ENCODE measurements at regions not wholly inside any gene's neighbourhood (a gene's known extent, or its start where the extent isn't known, plus 50 kb on each side); places are given as distances from the start of the nearest gene placed in this dataset.

DNA sequence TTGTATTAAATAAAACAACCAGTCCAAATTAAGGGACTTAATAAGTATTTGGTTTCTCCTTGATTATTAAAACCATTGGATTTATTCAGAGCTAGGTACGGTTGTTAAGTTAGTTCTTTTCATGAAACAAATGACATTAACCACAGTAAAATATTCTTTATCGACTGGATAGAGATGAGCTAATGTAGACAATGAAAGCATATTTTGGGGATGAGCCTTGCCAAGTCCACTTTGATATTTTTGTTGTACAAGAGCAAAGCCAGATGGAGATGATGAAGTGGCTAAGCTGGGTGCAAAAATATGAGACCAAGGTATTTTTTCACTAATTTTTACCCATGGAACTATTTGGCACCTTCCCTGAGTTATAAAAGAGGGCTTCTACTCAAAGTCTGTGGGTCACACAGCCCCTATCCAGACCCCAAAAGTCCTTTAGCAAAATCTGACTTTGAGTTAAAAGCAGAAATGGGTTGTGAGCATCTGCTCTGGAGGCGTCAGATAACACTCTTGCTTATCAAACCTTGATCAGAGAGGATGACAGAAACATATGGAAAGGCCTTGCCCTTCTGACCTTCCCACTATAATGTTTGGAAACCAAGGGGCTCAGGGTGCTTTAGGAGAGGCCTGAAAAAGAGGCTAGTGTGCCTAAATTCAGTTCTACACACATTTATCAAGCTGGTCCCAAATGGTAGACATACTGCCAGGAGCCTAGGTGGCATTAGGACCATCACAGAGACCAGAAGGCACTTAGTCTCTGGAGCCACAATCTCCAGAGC, 456.8 kb downstream of the MTX2 start:
- TF ChIP-seq ZC3H10 (CRISPR knock-in tag; IDR thresholded peaks at IDR 0.05) (no peak), ZNF565 (CRISPR knock-in tag; conservative IDR thresholded peaks at IDR 0.05; ENCODE audit: low read depth) (no peak), TOX (CRISPR knock-in tag; IDR thresholded peaks at IDR 0.05; ENCODE audit: borderline replicate concordance) (no peak), BACH2 (CRISPR knock-in tag; IDR thresholded peaks at IDR 0.05; ENCODE audit: borderline replicate concordance) (no peak), ISL1 (CRISPR knock-in tag; IDR thresholded peaks at IDR 0.05) (peak; percentile 78), ZFP3 (CRISPR knock-in tag; IDR thresholded peaks at IDR 0.05) (no peak), GLIS3 (CRISPR knock-in tag; IDR thresholded peaks at IDR 0.05) (no peak)
- TF ChIP-seq, protein P1, sequence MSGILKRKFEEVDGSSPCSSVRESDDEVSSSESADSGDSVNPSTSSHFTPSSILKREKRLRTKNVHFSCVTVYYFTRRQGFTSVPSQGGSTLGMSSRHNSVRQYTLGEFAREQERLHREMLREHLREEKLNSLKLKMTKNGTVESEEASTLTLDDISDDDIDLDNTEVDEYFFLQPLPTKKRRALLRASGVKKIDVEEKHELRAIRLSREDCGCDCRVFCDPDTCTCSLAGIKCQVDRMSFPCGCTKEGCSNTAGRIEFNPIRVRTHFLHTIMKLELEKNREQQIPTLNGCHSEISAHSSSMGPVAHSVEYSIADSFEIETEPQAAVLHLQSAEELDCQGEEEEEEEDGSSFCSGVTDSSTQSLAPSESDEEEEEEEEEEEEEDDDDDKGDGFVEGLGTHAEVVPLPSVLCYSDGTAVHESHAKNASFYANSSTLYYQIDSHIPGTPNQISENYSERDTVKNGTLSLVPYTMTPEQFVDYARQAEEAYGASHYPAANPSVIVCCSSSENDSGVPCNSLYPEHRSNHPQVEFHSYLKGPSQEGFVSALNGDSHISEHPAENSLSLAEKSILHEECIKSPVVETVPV (CRISPR knock-in tag; IDR thresholded peaks at IDR 0.05) = no peak
- TF ChIP-seq, protein P2, sequence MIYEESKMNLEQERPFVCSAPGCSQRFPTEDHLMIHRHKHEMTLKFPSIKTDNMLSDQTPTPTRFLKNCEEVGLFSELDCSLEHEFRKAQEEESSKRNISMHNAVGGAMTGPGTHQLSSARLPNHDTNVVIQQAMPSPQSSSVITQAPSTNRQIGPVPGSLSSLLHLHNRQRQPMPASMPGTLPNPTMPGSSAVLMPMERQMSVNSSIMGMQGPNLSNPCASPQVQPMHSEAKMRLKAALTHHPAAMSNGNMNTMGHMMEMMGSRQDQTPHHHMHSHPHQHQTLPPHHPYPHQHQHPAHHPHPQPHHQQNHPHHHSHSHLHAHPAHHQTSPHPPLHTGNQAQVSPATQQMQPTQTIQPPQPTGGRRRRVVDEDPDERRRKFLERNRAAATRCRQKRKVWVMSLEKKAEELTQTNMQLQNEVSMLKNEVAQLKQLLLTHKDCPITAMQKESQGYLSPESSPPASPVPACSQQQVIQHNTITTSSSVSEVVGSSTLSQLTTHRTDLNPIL (CRISPR knock-in tag; IDR thresholded peaks at IDR 0.05; ENCODE audit: low read depth) = peak; percentile 64; the same call in 1 of the 2 replicates
- peak; percentile 49; the same call in 2 of the 3 replicates for ATAC-seq

DNA sequence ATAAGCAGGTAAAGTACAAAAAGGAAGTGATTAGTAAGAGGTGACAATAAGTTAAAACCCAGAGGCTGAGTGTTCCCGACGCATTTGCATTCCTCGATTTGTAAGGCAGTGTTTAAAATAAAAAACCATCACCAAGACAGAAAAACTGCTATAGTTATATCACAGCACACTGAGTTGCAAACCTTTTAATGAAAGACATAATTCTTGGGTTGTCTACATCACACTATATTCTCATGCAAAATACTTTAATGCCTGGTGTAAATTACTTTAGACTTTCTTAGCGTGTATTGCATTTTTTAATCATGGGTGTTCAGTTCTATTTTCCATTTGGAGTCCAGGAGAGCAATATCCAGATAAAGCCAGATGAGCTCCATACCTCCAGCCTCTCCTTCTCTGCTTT, 458.5 kb downstream of the MTX2 start:
- no peak for ATAC-seq

DNA sequence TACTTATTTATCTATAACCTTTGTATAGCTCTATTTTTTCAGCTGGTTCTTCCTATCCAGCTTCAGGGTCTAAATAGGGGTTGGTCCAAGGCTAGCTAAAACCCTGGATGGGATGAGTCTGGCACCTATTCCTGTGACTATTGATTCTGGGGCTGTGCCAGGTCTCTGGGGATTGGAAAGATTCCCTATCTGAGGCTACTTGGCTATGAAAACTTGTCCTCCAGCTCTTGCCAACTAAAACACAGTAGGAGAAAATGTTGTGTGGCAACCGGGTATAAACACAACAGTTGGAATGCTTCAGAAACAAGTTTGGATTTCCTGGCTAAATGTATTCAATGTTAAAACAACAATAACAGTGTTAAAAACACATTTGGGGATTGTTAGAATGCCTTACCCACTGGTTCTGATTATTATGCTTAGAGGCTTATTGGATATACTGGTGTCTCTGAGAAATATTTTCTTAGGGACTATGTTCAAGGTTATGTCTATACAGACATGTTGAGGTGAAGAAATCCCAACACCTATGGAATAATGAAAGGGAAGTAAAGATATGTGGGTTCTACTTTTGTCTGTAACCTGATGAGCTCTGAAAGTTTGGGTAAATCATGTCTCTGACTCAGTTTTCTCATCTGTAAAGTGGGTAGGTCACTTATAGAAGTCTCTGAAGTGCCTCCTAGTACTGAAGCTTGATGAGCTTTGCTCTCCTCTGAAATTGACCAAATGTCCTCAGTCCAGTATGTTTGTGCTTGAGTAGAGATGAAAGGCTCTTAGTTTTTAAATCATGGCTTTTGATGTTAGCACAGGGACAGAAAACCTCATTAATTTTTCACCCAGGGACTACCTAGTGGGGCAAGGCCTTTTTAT, 460.7 kb downstream of the MTX2 start:
- peak; percentile 59; the same call in 2 of the 3 replicates for ATAC-seq
- TF ChIP-seq, protein P2 (CRISPR knock-in tag; IDR thresholded peaks at IDR 0.05; ENCODE audit: low read depth) = 0 out of 2 replicates have a peak, but pooled peaks have one; percentile 14
- TF ChIP-seq ZNF565 (CRISPR knock-in tag; conservative IDR thresholded peaks at IDR 0.05; ENCODE audit: low read depth) (no peak), ZC3H10 (CRISPR knock-in tag; IDR thresholded peaks at IDR 0.05) (no peak), ISL1 (CRISPR knock-in tag; IDR thresholded peaks at IDR 0.05) (peak; percentile 75)

More for the DNA sequence above, 458.5 kb downstream of the MTX2 start:
- no peak for TF ChIP-seq ZNF70 (CRISPR knock-in tag; IDR thresholded peaks at IDR 0.05)
- no peak for TF ChIP-seq ZNF8 (CRISPR knock-in tag; IDR thresholded peaks at IDR 0.05)
- TF ChIP-seq, protein P2 (CRISPR knock-in tag; IDR thresholded peaks at IDR 0.05; ENCODE audit: low read depth) = no peak
- TF ChIP-seq ZFP3 (CRISPR knock-in tag; IDR thresholded peaks at IDR 0.05) = no peak
- TF ChIP-seq ESRRG (CRISPR knock-in tag; IDR thresholded peaks at IDR 0.05) = no peak
- TF ChIP-seq BACH2 (CRISPR knock-in tag; IDR thresholded peaks at IDR 0.05; ENCODE audit: borderline replicate concordance) = no peak
- TF ChIP-seq TCF4 (CRISPR knock-in tag; IDR thresholded peaks at IDR 0.05; ENCODE audit: borderline replicate concordance) = no peak
- TF ChIP-seq, protein P3, sequence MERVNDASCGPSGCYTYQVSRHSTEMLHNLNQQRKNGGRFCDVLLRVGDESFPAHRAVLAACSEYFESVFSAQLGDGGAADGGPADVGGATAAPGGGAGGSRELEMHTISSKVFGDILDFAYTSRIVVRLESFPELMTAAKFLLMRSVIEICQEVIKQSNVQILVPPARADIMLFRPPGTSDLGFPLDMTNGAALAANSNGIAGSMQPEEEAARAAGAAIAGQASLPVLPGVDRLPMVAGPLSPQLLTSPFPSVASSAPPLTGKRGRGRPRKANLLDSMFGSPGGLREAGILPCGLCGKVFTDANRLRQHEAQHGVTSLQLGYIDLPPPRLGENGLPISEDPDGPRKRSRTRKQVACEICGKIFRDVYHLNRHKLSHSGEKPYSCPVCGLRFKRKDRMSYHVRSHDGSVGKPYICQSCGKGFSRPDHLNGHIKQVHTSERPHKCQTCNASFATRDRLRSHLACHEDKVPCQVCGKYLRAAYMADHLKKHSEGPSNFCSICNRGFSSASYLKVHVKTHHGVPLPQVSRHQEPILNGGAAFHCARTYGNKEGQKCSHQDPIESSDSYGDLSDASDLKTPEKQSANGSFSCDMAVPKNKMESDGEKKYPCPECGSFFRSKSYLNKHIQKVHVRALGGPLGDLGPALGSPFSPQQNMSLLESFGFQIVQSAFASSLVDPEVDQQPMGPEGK (CRISPR knock-in tag; IDR thresholded peaks at IDR 0.05; ENCODE audit: borderline replicate concordance) = no peak

DNA sequence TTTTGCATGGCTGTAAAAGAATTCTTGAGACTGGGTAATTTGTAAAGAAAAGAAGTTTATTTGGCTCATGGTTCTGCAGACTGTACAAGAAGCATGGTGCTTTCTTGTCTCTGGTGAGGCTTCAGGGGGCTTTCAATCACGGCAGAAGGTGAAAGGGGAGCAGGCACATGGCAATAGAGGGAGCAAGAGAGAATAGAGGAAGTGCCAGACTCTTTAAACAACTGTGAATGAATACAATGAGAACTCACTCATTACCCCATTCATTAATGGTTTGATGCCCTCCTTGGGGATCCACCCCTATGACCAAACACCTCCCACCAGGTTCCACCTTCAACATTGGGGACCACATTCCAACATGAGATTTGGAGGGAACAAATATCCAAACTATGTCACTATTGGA, 463.5 kb downstream of the MTX2 start:
- TF ChIP-seq ISL1 (CRISPR knock-in tag; IDR thresholded peaks at IDR 0.05) (no peak), ZFP30 (CRISPR knock-in tag; IDR thresholded peaks at IDR 0.05) (no peak), CSDC2 (CRISPR knock-in tag; IDR thresholded peaks at IDR 0.05) (no peak), PPARA (CRISPR knock-in tag; IDR thresholded peaks at IDR 0.05; ENCODE audit: borderline replicate concordance) (no peak), ZC3H10 (CRISPR knock-in tag; IDR thresholded peaks at IDR 0.05) (no peak), SNAI2 (CRISPR knock-in tag; IDR thresholded peaks at IDR 0.05) (no peak)
- TF ChIP-seq, protein P2 (CRISPR knock-in tag; IDR thresholded peaks at IDR 0.05; ENCODE audit: low read depth) = no peak
- ATAC-seq = no peak
